Thoracic aorta (tissue), 2 donors: ENCODE measurements at regions not wholly inside any gene's neighbourhood (a gene's known extent, or its start where the extent isn't known, plus 50 kb on each side); places are given as distances from the start of the nearest gene placed in this dataset.

Experiments used
- ATAC-seq: fragments of 150-250 bp; one replicate; pipeline ENCODE4 v1.8.0; 2017; ENCODE audit warnings: low read depth; ENCODE audit not compliant: insufficient number of reproducible peaks, low FRiP score
- DNase-seq: peaks from one replicate; pipeline ENCODE4 v3.0.0-alpha.2; 2020; ENCODE audit warnings: low spot score
- H3K27ac ChIP-seq, 2 donors: fragments of 200-600 bp; sonication (generic); 1 replicate in 1 of 2; 2 replicates in 1 of 2; pipeline ENCODE4 v1.5.1; 2016; ENCODE audit warnings: mild to moderate bottlenecking in 2 of 2, moderate library complexity in 2 of 2
- H3K27me3 ChIP-seq: fragments of 200-600 bp; sonication (generic); replicated peaks from 2 replicates; pipeline ENCODE4 v1.6.0; 2016; ENCODE audit warnings: mild to moderate bottlenecking; ENCODE audit not compliant: insufficient read depth
- H3K36me3 ChIP-seq: fragments of 200-600 bp; sonication (generic); one replicate; pipeline ENCODE4 v1.5.1; 2016
- H3K4me1 ChIP-seq, 2 donors: fragments of 200-600 bp; sonication (generic); 1 replicate in 1 of 2; 2 replicates in 1 of 2; pipeline versions ENCODE4 v1.5.1 to v1.6.0; 2016; ENCODE audit warnings: low read depth in 2 of 2, mild to moderate bottlenecking in 1 of 2; ENCODE audit not compliant: control insufficient read depth in 1 of 2
- H3K4me3 ChIP-seq: fragments of 200-600 bp; sonication (generic); 2 replicates; pipeline ENCODE4 v1.5.1; 2016; ENCODE audit warnings: mild to moderate bottlenecking
- H3K9me3 ChIP-seq: fragments of 200-600 bp; sonication (generic); 2 replicates; pipeline ENCODE4 v1.5.1; 2016
- CTCF ChIP-seq: fragments of 200-600 bp; sonication (generic); IDR thresholded peaks from one replicate; pipeline ENCODE4 v1.5.1; 2019; ENCODE audit warnings: antibody characterized with exemption

- no peaks in the 10 kb centered on the region for H3K27me3 ChIP-seq
- no peaks in the 10 kb centered on the region for H3K9me3 ChIP-seq
- H3K4me1 ChIP-seq = no peaks in the 10 kb centered on the region
- H3K36me3 ChIP-seq = no peaks in the 10 kb centered on the region
- H3K4me3 ChIP-seq = no peak overlapping the region
- H3K27ac ChIP-seq = peak overlapping the region in 1 of 2 donors; percentile 26
- DNase-seq (no peak), ATAC-seq (no peak)
- no peak for TF ChIP-seq CTCF
These were observed 238.1 kb downstream of the ZNF248 start for GRCh38 chr10:37619336-37619735.

GRCh38 chr10:37588299-37588698 lies 269.1 kb downstream of the ZNF248 start:
- no peak for DNase-seq
- Histone ChIP-seq H3K27me3 (no peaks in the 10 kb centered on the region), H3K4me1 (no peaks in the 10 kb centered on the region), H3K27ac (no peak overlapping the region), H3K4me3 (no peak overlapping the region), H3K9me3 (no peaks in the 10 kb centered on the region), H3K36me3 (no peaks in the 10 kb centered on the region)
- no peak for ATAC-seq
- TF ChIP-seq CTCF = no peak

- no peak for TF ChIP-seq CTCF
- no peaks in the 10 kb centered on the region for H3K36me3 ChIP-seq
- no peaks in the 10 kb centered on the region for H3K27me3 ChIP-seq
- no peak for DNase-seq
- H3K4me3 ChIP-seq = no peak overlapping the region
- no peaks in the 10 kb centered on the region for H3K9me3 ChIP-seq
- ATAC-seq = no peak
- H3K27ac ChIP-seq = no peak overlapping the region
- H3K4me1 ChIP-seq = no peaks in the 10 kb centered on the region
These were observed 272.8 kb downstream of the ZNF248 start for GRCh38 chr10:37584643-37585042.

GRCh38 chr10:37582237-37582636 lies 275.2 kb downstream of the ZNF248 start:
- no peak for TF ChIP-seq CTCF
- H3K4me1 ChIP-seq = no peaks in the 10 kb centered on the region
- no peaks in the 10 kb centered on the region for H3K36me3 ChIP-seq
- H3K27me3 ChIP-seq = no peaks in the 10 kb centered on the region
- DNase-seq = no peak
- ATAC-seq = no peak
- H3K9me3 ChIP-seq = no peaks in the 10 kb centered on the region
- H3K4me3 ChIP-seq = no peak overlapping the region
- no peak overlapping the region for H3K27ac ChIP-seq

GRCh38 chr10:37576154-37576553 lies 281.3 kb downstream of the ZNF248 start:
- no peaks in the 10 kb centered on the region for H3K9me3 ChIP-seq
- no peak for ATAC-seq
- H3K36me3 ChIP-seq = no peaks in the 10 kb centered on the region
- H3K4me1 ChIP-seq = no peaks in the 10 kb centered on the region
- DNase-seq = no peak
- no peak overlapping the region for H3K4me3 ChIP-seq
- no peak for TF ChIP-seq CTCF
- H3K27ac ChIP-seq = no peak overlapping the region
- H3K27me3 ChIP-seq = no peaks in the 10 kb centered on the region
